GM23338 (cell line): ENCODE measurements at regions not wholly inside any gene's neighbourhood (a gene's known extent, or its start where the extent isn't known, plus 50 kb on each side); places are given as distances from the start of the nearest gene placed in this dataset.

Experiments
- ATAC-seq: fragments of 200-7000 bp; cut with Tn5 transposase; 3 replicates; pipeline ENCODE4 v1.9.1; 2020
- DNase-seq: peaks from one replicate; pipeline ENCODE4 v3.0.0-alpha.2; 2015; ENCODE audit warnings: low spot score
- H2AFZ ChIP-seq: fragments of 200-600 bp; sonication (generic); 2 replicates; pipeline ENCODE4 v1.8.0; 2016; ENCODE audit warnings: antibody characterized with exemption, mild to moderate bottlenecking, moderate library complexity
- H3F3A ChIP-seq: fragments of 200-600 bp; sonication (generic); replicated peaks from 2 replicates; pipeline ENCODE4 v1.8.0; 2017; ENCODE audit warnings: antibody characterized with exemption, mixed run types, low read depth
- H3K27ac ChIP-seq: fragments of 200-600 bp; sonication (generic); 2 replicates; pipeline ENCODE4 v1.6.1; 2016; ENCODE audit warnings: low read depth
- H3K27me3 ChIP-seq: fragments of 200-600 bp; sonication (generic); 2 replicates; pipeline ENCODE4 v1.8.0; 2016; ENCODE audit warnings: mild to moderate bottlenecking, mixed run types, moderate library complexity; ENCODE audit not compliant: insufficient read depth
- H3K36me3 ChIP-seq: fragments of 200-600 bp; sonication (generic); 2 replicates; pipeline ENCODE4 v1.8.0; 2016; ENCODE audit warnings: mild to moderate bottlenecking; ENCODE audit not compliant: insufficient read depth
- H3K4me1 ChIP-seq: fragments of 200-600 bp; sonication (generic); 2 replicates; pipeline ENCODE4 v1.8.0; 2016; ENCODE audit warnings: mild to moderate bottlenecking, moderate library complexity; ENCODE audit not compliant: insufficient read depth
- H3K4me2 ChIP-seq: fragments of 200-600 bp; sonication (generic); 2 replicates; pipeline ENCODE4 v1.7.1; 2017; ENCODE audit warnings: mixed run types
- H3K4me3 ChIP-seq: fragments of 200-600 bp; sonication (generic); 2 replicates; pipeline ENCODE4 v1.6.1; 2016; ENCODE audit warnings: mixed run types
- H3K79me2 ChIP-seq: fragments of 200-600 bp; sonication (generic); replicated peaks from 2 replicates; pipeline ENCODE4 v1.8.0; 2017; ENCODE audit warnings: mild to moderate bottlenecking; ENCODE audit not compliant: insufficient read depth
- H3K9me2 ChIP-seq: fragments of 200-600 bp; sonication (generic); 2 replicates; pipeline ENCODE4 v1.8.0; 2017; ENCODE audit not compliant: insufficient read depth
- H4K20me1 ChIP-seq: fragments of 200-600 bp; sonication (generic); replicated peaks from 2 replicates; pipeline ENCODE4 v1.8.0; 2017; ENCODE audit warnings: mild to moderate bottlenecking; ENCODE audit not compliant: insufficient read depth
- H3K27ac Mint-ChIP-seq: 2 replicates; pipeline ENCODE4 v1.8.0; 2020; ENCODE audit warnings: inconsistent platforms, mild to moderate bottlenecking, moderate library complexity, mixed read lengths
- H3K27me3 Mint-ChIP-seq: 3 replicates; pipeline ENCODE4 v1.8.0; 2022; ENCODE audit warnings: low read depth, mild to moderate bottlenecking, moderate library complexity, mixed read lengths, inconsistent platforms; ENCODE audit not compliant: insufficient read depth, poor library complexity
- H3K36me3 Mint-ChIP-seq: 3 replicates; pipeline ENCODE4 v1.8.0; 2021; ENCODE audit warnings: low read depth, mild to moderate bottlenecking, inconsistent platforms, moderate library complexity, mixed read lengths
- H3K4me1 Mint-ChIP-seq: 3 replicates; pipeline ENCODE4 v1.8.0; 2020; ENCODE audit warnings: mild to moderate bottlenecking, inconsistent platforms, mixed read lengths
- H3K4me3 Mint-ChIP-seq: 3 replicates; pipeline ENCODE4 v1.8.0; 2021; ENCODE audit warnings: moderate library complexity, mild to moderate bottlenecking, inconsistent platforms, mixed read lengths
- H3K9me3 Mint-ChIP-seq: 3 replicates; pipeline ENCODE4 v1.8.0; 2020; ENCODE audit warnings: moderate library complexity, mild to moderate bottlenecking, inconsistent platforms, mixed read lengths
- REST ChIP-seq: IDR thresholded peaks from one replicate; pipeline ENCODE4 v1.6.1; 2018; ENCODE audit warnings: antibody characterized with exemption; ENCODE audit not compliant: unreplicated experiment
- TF ChIP-seq, protein P1 (sequence below): fragments of 250-450 bp; sonication (Bioruptor Pico); IDR thresholded peaks from 2 replicates; pipeline ENCODE4 v1.5.0; 2020; ENCODE audit warnings: mild to moderate bottlenecking, moderate library complexity

- TF ChIP-seq, protein P1, sequence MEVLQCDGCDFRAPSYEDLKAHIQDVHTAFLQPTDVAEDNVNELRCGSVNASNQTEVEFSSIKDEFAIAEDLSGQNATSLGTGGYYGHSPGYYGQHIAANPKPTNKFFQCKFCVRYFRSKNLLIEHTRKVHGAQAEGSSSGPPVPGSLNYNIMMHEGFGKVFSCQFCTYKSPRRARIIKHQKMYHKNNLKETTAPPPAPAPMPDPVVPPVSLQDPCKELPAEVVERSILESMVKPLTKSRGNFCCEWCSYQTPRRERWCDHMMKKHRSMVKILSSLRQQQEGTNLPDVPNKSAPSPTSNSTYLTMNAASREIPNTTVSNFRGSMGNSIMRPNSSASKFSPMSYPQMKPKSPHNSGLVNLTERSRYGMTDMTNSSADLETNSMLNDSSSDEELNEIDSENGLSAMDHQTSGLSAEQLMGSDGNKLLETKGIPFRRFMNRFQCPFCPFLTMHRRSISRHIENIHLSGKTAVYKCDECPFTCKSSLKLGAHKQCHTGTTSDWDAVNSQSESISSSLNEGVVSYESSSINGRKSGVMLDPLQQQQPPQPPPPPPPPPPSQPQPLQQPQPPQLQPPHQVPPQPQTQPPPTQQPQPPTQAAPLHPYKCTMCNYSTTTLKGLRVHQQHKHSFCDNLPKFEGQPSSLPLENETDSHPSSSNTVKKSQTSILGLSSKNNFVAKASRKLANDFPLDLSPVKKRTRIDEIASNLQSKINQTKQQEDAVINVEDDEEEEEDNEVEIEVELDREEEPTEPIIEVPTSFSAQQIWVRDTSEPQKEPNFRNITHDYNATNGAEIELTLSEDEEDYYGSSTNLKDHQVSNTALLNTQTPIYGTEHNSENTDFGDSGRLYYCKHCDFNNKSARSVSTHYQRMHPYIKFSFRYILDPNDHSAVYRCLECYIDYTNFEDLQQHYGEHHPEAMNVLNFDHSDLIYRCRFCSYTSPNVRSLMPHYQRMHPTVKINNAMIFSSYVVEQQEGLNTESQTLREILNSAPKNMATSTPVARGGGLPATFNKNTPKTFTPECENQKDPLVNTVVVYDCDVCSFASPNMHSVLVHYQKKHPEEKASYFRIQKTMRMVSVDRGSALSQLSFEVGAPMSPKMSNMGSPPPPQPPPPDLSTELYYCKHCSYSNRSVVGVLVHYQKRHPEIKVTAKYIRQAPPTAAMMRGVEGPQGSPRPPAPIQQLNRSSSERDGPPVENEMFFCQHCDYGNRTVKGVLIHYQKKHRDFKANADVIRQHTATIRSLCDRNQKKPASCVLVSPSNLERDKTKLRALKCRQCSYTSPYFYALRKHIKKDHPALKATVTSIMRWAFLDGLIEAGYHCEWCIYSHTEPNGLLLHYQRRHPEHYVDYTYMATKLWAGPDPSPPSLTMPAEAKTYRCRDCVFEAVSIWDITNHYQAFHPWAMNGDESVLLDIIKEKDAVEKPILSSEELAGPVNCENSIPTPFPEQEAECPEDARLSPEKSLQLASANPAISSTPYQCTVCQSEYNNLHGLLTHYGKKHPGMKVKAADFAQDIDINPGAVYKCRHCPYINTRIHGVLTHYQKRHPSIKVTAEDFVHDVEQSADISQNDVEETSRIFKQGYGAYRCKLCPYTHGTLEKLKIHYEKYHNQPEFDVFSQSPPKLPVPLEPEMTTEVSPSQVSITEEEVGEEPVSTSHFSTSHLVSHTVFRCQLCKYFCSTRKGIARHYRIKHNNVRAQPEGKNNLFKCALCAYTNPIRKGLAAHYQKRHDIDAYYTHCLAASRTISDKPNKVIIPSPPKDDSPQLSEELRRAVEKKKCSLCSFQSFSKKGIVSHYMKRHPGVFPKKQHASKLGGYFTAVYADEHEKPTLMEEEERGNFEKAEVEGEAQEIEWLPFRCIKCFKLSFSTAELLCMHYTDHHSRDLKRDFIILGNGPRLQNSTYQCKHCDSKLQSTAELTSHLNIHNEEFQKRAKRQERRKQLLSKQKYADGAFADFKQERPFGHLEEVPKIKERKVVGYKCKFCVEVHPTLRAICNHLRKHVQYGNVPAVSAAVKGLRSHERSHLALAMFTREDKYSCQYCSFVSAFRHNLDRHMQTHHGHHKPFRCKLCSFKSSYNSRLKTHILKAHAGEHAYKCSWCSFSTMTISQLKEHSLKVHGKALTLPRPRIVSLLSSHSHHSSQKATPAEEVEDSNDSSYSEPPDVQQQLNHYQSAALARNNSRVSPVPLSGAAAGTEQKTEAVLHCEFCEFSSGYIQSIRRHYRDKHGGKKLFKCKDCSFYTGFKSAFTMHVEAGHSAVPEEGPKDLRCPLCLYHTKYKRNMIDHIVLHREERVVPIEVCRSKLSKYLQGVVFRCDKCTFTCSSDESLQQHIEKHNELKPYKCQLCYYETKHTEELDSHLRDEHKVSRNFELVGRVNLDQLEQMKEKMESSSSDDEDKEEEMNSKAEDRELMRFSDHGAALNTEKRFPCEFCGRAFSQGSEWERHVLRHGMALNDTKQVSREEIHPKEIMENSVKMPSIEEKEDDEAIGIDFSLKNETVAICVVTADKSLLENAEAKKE (CRISPR knock-in tag): no peak
Measured at GRCh38 chr5:164581889-164582288, 1076.5 kb downstream of the MAT2B start (continued).

GRCh38 chr5:164593982-164594381 is 1088.6 kb downstream of the MAT2B start:
- Mint-ChIP-seq H3K4me1 (no peaks in the 10 kb centered on the region), H3K27me3 (peaks cover 3% of the 10 kb centered on the region), H3K27ac (no peak overlapping the region), H3K9me3 (no peaks in the 10 kb centered on the region), H3K4me3 (no peak overlapping the region), H3K36me3 (no peaks in the 10 kb centered on the region; the same call in 2 of the 3 replicates)
- Histone ChIP-seq H3K27ac (no peak overlapping the region), H3K27me3 (no peaks in the 10 kb centered on the region), H2AFZ (no peak overlapping the region), H3K4me1 (0 out of 2 replicates have a peak, but pooled peaks cover 3% of the 10 kb centered on the region), H3K9me2 (no peaks in the 10 kb centered on the region), H3K79me2 (no peaks in the 10 kb centered on the region), H3F3A (no peaks in the 10 kb centered on the region), H3K4me2 (no peak overlapping the region), H3K36me3 (no peaks in the 10 kb centered on the region), H3K4me3 (no peak overlapping the region), H4K20me1 (no peaks in the 10 kb centered on the region)
- ATAC-seq: no peak
- DNase-seq: no peak
- TF ChIP-seq REST: no peak
